H1 (cell line): ENCODE measurements at regions not wholly inside any gene's neighbourhood (a gene's known extent, or its start where the extent isn't known, plus 50 kb on each side); places are given as distances from the start of the nearest gene placed in this dataset.

ENCODE experiments used
- CTCF ChIA-PET: fragments of 300-600 bp; sonication (Branson Sonifier 250); formaldehyde crosslinking; loops from one replicate; lab custom pipeline; 2021; ENCODE audit not compliant: partially characterized antibody; lab: Charles Lee
- POLR2A ChIA-PET: fragments of 300-600 bp; sonication (Branson Sonifier 250); formaldehyde crosslinking; loops from one replicate; lab custom pipeline; 2021; ENCODE audit warnings: inconsistent platforms; ENCODE audit not compliant: partially characterized antibody; lab: Charles Lee
- DNase-seq, 2 experiments: peaks; one replicate each; pipeline versions ENCODE4 v3.0.0 to v3.0.0-alpha.2; 2010 to 2022; ENCODE audit warnings: low spot score in 2 of 2, low read depth in 1 of 2, mixed read lengths in 1 of 2
- FAIRE-seq: peaks from 2 replicates; lab custom pipeline; 2011; peaks lifted over from hg19 to GRCh38; lab: Jason Lieb, UNC
- H2AFZ ChIP-seq: 2 replicates; pipeline ENCODE4 v1.8.1; 2012; ENCODE audit warnings: low read length, inconsistent platforms
- H2AK5ac ChIP-seq: 2 replicates; pipeline ENCODE4 v1.6.1; 2013; ENCODE audit warnings: low read depth, low read length
- H2BK120ac ChIP-seq: replicated peaks from 2 replicates; pipeline ENCODE3; 2013; ENCODE audit warnings: low read depth, low read length, inconsistent platforms
- H2BK12ac ChIP-seq: 2 replicates; pipeline ENCODE4 v1.6.1; 2013; ENCODE audit warnings: low read depth, low read length
- H2BK15ac ChIP-seq: 2 replicates; pipeline ENCODE4 v1.6.1; 2013; ENCODE audit warnings: low read length
- H2BK20ac ChIP-seq: 2 replicates; pipeline ENCODE4 v1.6.1; 2013; ENCODE audit warnings: low read length
- H2BK5ac ChIP-seq: 2 replicates; pipeline ENCODE4 v1.6.1; 2013; ENCODE audit warnings: low read depth, low read length
- H3K14ac ChIP-seq: 2 replicates; pipeline ENCODE4 v1.6.1; 2013; ENCODE audit warnings: inconsistent platforms; ENCODE audit not compliant: insufficient read length
- H3K18ac ChIP-seq: 2 replicates; pipeline ENCODE4 v1.6.1; 2013; ENCODE audit warnings: low read length; ENCODE audit errors: extremely low read depth
- H3K23ac ChIP-seq: 2 replicates; pipeline ENCODE4 v1.6.1; 2013; ENCODE audit warnings: inconsistent platforms; ENCODE audit not compliant: insufficient read length
- H3K23me2 ChIP-seq: 2 replicates; pipeline ENCODE4 v1.6.1; 2013; ENCODE audit warnings: low read depth, low read length
- H3K27ac ChIP-seq: 2 replicates; pipeline ENCODE4 v1.6.1; 2011; ENCODE audit warnings: low read depth, low read length, inconsistent platforms
- H3K27me3 ChIP-seq, 4 experiments: replicated peaks in 1 of 4; 1 replicate in 1 of 4; 2 replicates in 3 of 4; pipeline versions ENCODE4 v1.6.1 to v1.8.1; 2011 to 2013; ENCODE audit warnings: low read length in 3 of 4, mild to moderate bottlenecking in 3 of 4, inconsistent platforms in 2 of 4, mixed read lengths in 2 of 4, moderate library complexity in 1 of 4; ENCODE audit not compliant: control insufficient read depth in 3 of 4, insufficient read depth in 3 of 4; ENCODE audit errors: extremely low read depth in 1 of 4
- H3K36me3 ChIP-seq, 4 experiments: 2 replicates each; pipeline versions ENCODE4 v1.6.1 to v1.8.1; 2011 to 2013; ENCODE audit warnings: mild to moderate bottlenecking in 4 of 4, low read length in 3 of 4, moderate library complexity in 2 of 4, control low read depth in 1 of 4, inconsistent platforms in 1 of 4; ENCODE audit not compliant: insufficient read depth in 4 of 4, control insufficient read depth in 2 of 4
- H3K4ac ChIP-seq: replicated peaks from 2 replicates; pipeline ENCODE3; 2013; ENCODE audit warnings: low read length, low read depth, mixed read lengths, inconsistent platforms; ENCODE audit not compliant: insufficient read length
- H3K4me1 ChIP-seq, 4 experiments: replicated peaks in 1 of 4; 1 replicate in 1 of 4; 2 replicates in 3 of 4; pipeline versions ENCODE4 v1.6.1 to v1.8.1; 2011 to 2013; ENCODE audit warnings: low read length in 3 of 4, inconsistent platforms in 2 of 4, mixed read lengths in 1 of 4; ENCODE audit not compliant: insufficient read depth in 4 of 4, control insufficient read depth in 3 of 4
- H3K4me2 ChIP-seq, 2 experiments: 2 replicates each; pipeline versions ENCODE4 v1.6.1 to v1.8.1; 2011 to 2013; ENCODE audit warnings: low read depth in 2 of 2, low read length in 2 of 2, control low read depth in 1 of 2, inconsistent platforms in 1 of 2, mild to moderate bottlenecking in 1 of 2; ENCODE audit not compliant: insufficient read depth in 1 of 2
- H3K4me3 ChIP-seq, 4 experiments: fragments of 200-600, 300-600 bp in 1 of 4; sonication (generic), shearing (Covaris generic), sonication (Bioruptor Twin) in 1 of 4; 2 replicates each; pipeline versions ENCODE4 v1.5.1 to v1.8.1; 2011 to 2016; ENCODE audit warnings: low read length in 4 of 4, low read depth in 3 of 4, control low read depth in 2 of 4, inconsistent platforms in 2 of 4, mild to moderate bottlenecking in 2 of 4, mixed read lengths in 1 of 4, moderate library complexity in 1 of 4; ENCODE audit not compliant: insufficient read depth in 2 of 4; ENCODE audit errors: extremely low read depth in 1 of 4
- H3K56ac ChIP-seq: replicated peaks from 2 replicates; pipeline ENCODE3; 2013; ENCODE audit warnings: low read depth, mild to moderate bottlenecking, mixed read lengths, low read length, inconsistent platforms; ENCODE audit not compliant: insufficient read length
- H3K79me1 ChIP-seq: 2 replicates; pipeline ENCODE4 v1.6.1; 2013; ENCODE audit warnings: low read depth, low read length, control low read depth
- H3K79me2 ChIP-seq, 2 experiments: 2 replicates each; pipeline versions ENCODE4 v1.6.1 to v1.8.1; 2012 to 2013; ENCODE audit warnings: low read length in 2 of 2, mild to moderate bottlenecking in 2 of 2, inconsistent platforms in 1 of 2; ENCODE audit not compliant: insufficient read depth in 2 of 2, control insufficient read depth in 1 of 2
- H3K9ac ChIP-seq, 4 experiments: replicated peaks in 1 of 4; 1 replicate in 1 of 4; 2 replicates in 3 of 4; pipeline versions ENCODE4 v1.6.1 to v1.8.1; 2011 to 2013; ENCODE audit warnings: low read depth in 3 of 4, low read length in 3 of 4, control low read depth in 2 of 4, mild to moderate bottlenecking in 2 of 4, moderate library complexity in 2 of 4, inconsistent platforms in 1 of 4; ENCODE audit errors: extremely low read depth in 1 of 4
- H3K9me3 ChIP-seq, 2 experiments: 2 replicates each; pipeline versions ENCODE4 v1.6.1 to v1.8.1; 2012 to 2013; ENCODE audit warnings: mild to moderate bottlenecking in 2 of 2, moderate library complexity in 2 of 2, control low read depth in 1 of 2, inconsistent platforms in 1 of 2, low read depth in 1 of 2, low read length in 1 of 2, mixed read lengths in 1 of 2; ENCODE audit not compliant: insufficient read depth in 2 of 2
- H4K20me1 ChIP-seq, 2 experiments: replicated peaks in 1 of 2; 2 replicates each; pipeline versions ENCODE3 to v1.8.1; 2011 to 2013; ENCODE audit warnings: inconsistent platforms in 2 of 2, low read length in 2 of 2, mild to moderate bottlenecking in 1 of 2; ENCODE audit not compliant: insufficient read depth in 2 of 2, control insufficient read depth in 1 of 2
- H4K5ac ChIP-seq: 2 replicates; pipeline ENCODE4 v1.6.1; 2013; ENCODE audit warnings: low read length, low read depth, mixed read lengths, inconsistent platforms; ENCODE audit not compliant: insufficient read length
- H4K8ac ChIP-seq: 2 replicates; pipeline ENCODE4 v1.8.0; 2013; ENCODE audit warnings: mild to moderate bottlenecking, moderate library complexity, low read length, inconsistent platforms; ENCODE audit not compliant: insufficient read depth; ENCODE audit errors: extremely low read depth
- H4K91ac ChIP-seq: replicated peaks from 2 replicates; pipeline ENCODE3; 2013; ENCODE audit warnings: low read length, mixed read lengths, inconsistent platforms; ENCODE audit not compliant: insufficient read length
- BACH1 ChIP-seq: IDR thresholded peaks from 2 replicates; pipeline ENCODE4 v1.6.1; 2012; ENCODE audit warnings: low read length, improper control_type of control experiment
- BRCA1 ChIP-seq: IDR thresholded peaks from 2 replicates; pipeline ENCODE4 v1.6.1; 2012; ENCODE audit warnings: low read depth, low read length, improper control_type of control experiment
- CBX5 ChIP-seq: fragments of 300-800, 300-1000 bp; sonication (generic); IDR thresholded peaks from 2 replicates; pipeline ENCODE4 v1.7.1; 2016; ENCODE audit warnings: antibody characterized with exemption, low read length, low read depth
- EP300 ChIP-seq, 2 experiments: IDR thresholded peaks; 1 replicate in 1 of 2; 2 replicates in 1 of 2; pipeline ENCODE4 v1.6.1; 2011 to 2012; ENCODE audit warnings: low read depth in 2 of 2, low read length in 2 of 2, mild to moderate bottlenecking in 2 of 2, borderline replicate concordance in 1 of 2, inconsistent platforms in 1 of 2, moderate library complexity in 1 of 2
- FOSL1 ChIP-seq: IDR thresholded peaks from 2 replicates; pipeline ENCODE4 v1.6.1; 2011; ENCODE audit warnings: mild to moderate bottlenecking, low read depth, low read length, moderate library complexity; ENCODE audit not compliant: insufficient read depth
- HDAC2 ChIP-seq, 2 experiments: fragments of 300-600 bp in 1 of 2; sonication (generic) in 1 of 2; IDR thresholded peaks; 2 replicates each; pipeline ENCODE4 v1.6.1; 2011 to 2012; ENCODE audit warnings: low read depth in 2 of 2, low read length in 2 of 2, mild to moderate bottlenecking in 2 of 2, moderate library complexity in 2 of 2, borderline replicate concordance in 1 of 2, inconsistent platforms in 1 of 2
- MAFK ChIP-seq: IDR thresholded peaks from 2 replicates; pipeline ENCODE4 v1.6.1; 2012; ENCODE audit warnings: low read depth, mild to moderate bottlenecking, improper control_type of control experiment, low read length
- SIN3A ChIP-seq, 2 experiments: IDR thresholded peaks in 1 of 2; conservative IDR thresholded peaks in 1 of 2; 2 replicates each; pipeline ENCODE4 v1.6.1; 2011 to 2012; ENCODE audit warnings: low read length in 2 of 2, improper control_type of control experiment in 1 of 2, low read depth in 1 of 2, mild to moderate bottlenecking in 1 of 2
- YY1 ChIP-seq: IDR thresholded peaks from 2 replicates; pipeline ENCODE4 v1.6.1; 2011; ENCODE audit warnings: low read depth, mild to moderate bottlenecking, low read length
- WGBS, 2 experiments: shearing (Covaris generic) in 1 of 2; methylation state at CpG; one replicate each; pipeline versions ENCODE4 v1.1.6 to v1.1.7; 2013 to 2015; ENCODE audit warnings: low lambda C conversion rate in 2 of 2, mixed read lengths in 2 of 2, inconsistent platforms in 1 of 2, low coverage in 1 of 2, missing lambda C conversion rate in 1 of 2; ENCODE audit not compliant: insufficient replicate concordance in 2 of 2, insufficient coverage in 1 of 2, insufficient read length in 1 of 2; ENCODE audit errors: extremely low coverage in 1 of 2, missing lambda C conversion rate in 1 of 2; 5-methylcytosine and 5-hydroxymethylcytosine counted together
- TF ChIP-seq, protein P1 (sequence below): IDR thresholded peaks from 2 replicates; pipeline ENCODE4 v1.6.1; 2011; ENCODE audit warnings: low read length, improper control_type of control experiment
- TF ChIP-seq, protein P2 (sequence below): IDR thresholded peaks from 2 replicates; pipeline ENCODE4 v1.6.1; 2011; ENCODE audit warnings: low read depth, mild to moderate bottlenecking, low read length; ENCODE audit not compliant: insufficient read depth

DNA sequence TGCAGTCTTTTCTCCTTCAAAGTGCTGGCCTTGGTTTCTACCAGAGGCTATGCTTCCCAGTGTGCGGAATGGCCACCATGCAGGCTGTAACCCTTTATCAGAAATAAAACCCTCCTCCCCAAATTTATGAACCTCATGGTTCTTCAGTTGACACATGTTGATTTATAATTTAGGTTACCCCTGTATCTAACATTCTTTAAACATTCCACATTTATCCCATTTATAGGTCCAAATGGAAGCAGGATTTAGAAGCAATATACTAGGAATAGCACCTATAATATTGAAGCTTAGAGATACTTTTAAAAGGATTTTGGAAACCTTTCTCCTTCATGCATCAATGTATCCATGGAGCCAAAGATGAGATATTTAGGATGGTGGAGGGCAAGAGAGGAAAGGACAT, 438.8 kb upstream of the C16orf82 start:
- no peak overlapping the region for H2AK5ac ChIP-seq
- H4K20me1 ChIP-seq, result no peaks in the 10 kb centered on the region
- no peak overlapping the region for H3K14ac ChIP-seq
- H3K4me2 ChIP-seq, result no peak overlapping the region
- no peak overlapping the region for H3K4ac ChIP-seq
- H3K18ac ChIP-seq, result no peak overlapping the region
- H3K36me3 ChIP-seq, result no peaks in the 10 kb centered on the region
- no peak overlapping the region for H3K27ac ChIP-seq
- H3K27me3 ChIP-seq, result no peaks in the 10 kb centered on the region
- POLR2A ChIA-PET, result no interaction called here
- no peak overlapping the region for H2AFZ ChIP-seq
- H3K9me3 ChIP-seq, result peaks cover 24 to 30% of the 10 kb centered on the region in 2 experiments
- no peaks in the 10 kb centered on the region; the same call in 1 of the 2 replicates for H3K23me2 ChIP-seq
- no peak overlapping the region for H4K91ac ChIP-seq
- WGBS, 2 experiments, result 100% methylated on average over 1 of the region's 1 CpG; no CpG with 5 or more reads in 1 of the 2 experiments
- H2BK5ac ChIP-seq, result no peak overlapping the region
- H2BK15ac ChIP-seq, result no peak overlapping the region
- H3K56ac ChIP-seq, result no peak overlapping the region
- FAIRE-seq (no peak), DNase-seq (no peak)
- no peak overlapping the region for H2BK12ac ChIP-seq
- H3K4me3 ChIP-seq, result no peak overlapping the region
- no peaks in the 10 kb centered on the region for H3K79me2 ChIP-seq
- no peak overlapping the region for H2BK20ac ChIP-seq
- no peak overlapping the region for H2BK120ac ChIP-seq
- CTCF ChIA-PET, result no interaction called here
- H3K79me1 ChIP-seq, result no peaks in the 10 kb centered on the region
- H4K8ac ChIP-seq, result no peak overlapping the region
- H3K9ac ChIP-seq, result no peak overlapping the region
- H3K23ac ChIP-seq, result no peak overlapping the region
- H3K4me1 ChIP-seq, result peaks cover 0 to 5% (median 2%) of the 10 kb centered on the region in 4 experiments; a peak in 2 of 7 replicates
- no peak overlapping the region for H4K5ac ChIP-seq
- no peak for TF ChIP-seq HDAC2 (IDR thresholded peaks at IDR 0.05; ENCODE audit: borderline replicate concordance in 1 of 2, low read depth in 2 of 2, low read length in 2 of 2)
- TF ChIP-seq, protein P1, sequence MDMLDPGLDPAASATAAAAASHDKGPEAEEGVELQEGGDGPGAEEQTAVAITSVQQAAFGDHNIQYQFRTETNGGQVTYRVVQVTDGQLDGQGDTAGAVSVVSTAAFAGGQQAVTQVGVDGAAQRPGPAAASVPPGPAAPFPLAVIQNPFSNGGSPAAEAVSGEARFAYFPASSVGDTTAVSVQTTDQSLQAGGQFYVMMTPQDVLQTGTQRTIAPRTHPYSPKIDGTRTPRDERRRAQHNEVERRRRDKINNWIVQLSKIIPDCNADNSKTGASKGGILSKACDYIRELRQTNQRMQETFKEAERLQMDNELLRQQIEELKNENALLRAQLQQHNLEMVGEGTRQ, result no peak
- TF ChIP-seq, protein P2, sequence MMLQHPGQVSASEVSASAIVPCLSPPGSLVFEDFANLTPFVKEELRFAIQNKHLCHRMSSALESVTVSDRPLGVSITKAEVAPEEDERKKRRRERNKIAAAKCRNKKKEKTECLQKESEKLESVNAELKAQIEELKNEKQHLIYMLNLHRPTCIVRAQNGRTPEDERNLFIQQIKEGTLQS, result no peak
- TF ChIP-seq BRCA1, result no peak
- TF ChIP-seq SIN3A (conservative IDR thresholded peaks at IDR 0.05 in 1 of 2, IDR thresholded peaks at IDR 0.05 in 1 of 2; ENCODE audit: low read depth in 1 of 2, low read length in 2 of 2), result no peak
- no peak for TF ChIP-seq EP300 (IDR thresholded peaks at IDR 0.05; ENCODE audit: borderline replicate concordance in 1 of 2, low read depth in 2 of 2, low read length in 2 of 2)
- no peak for TF ChIP-seq YY1
- no peak for TF ChIP-seq FOSL1
- no peak for TF ChIP-seq CBX5
- TF ChIP-seq BACH1, result no peak
- no peak for TF ChIP-seq MAFK
